H1 (cell line): ENCODE measurements at regions not wholly inside any gene's neighbourhood (a gene's known extent, or its start where the extent isn't known, plus 50 kb on each side); places are given as distances from the start of the nearest gene placed in this dataset.

ENCODE experiments used
- CTCF ChIA-PET: fragments of 300-600 bp; sonication (Branson Sonifier 250); formaldehyde crosslinking; loops from one replicate; lab custom pipeline; 2021; ENCODE audit not compliant: partially characterized antibody; lab: Charles Lee
- POLR2A ChIA-PET: fragments of 300-600 bp; sonication (Branson Sonifier 250); formaldehyde crosslinking; loops from one replicate; lab custom pipeline; 2021; ENCODE audit warnings: inconsistent platforms; ENCODE audit not compliant: partially characterized antibody; lab: Charles Lee
- DNase-seq, 2 experiments: peaks; one replicate each; pipeline versions ENCODE4 v3.0.0 to v3.0.0-alpha.2; 2010 to 2022; ENCODE audit warnings: low spot score in 2 of 2, low read depth in 1 of 2, mixed read lengths in 1 of 2
- FAIRE-seq: peaks from 2 replicates; lab custom pipeline; 2011; peaks lifted over from hg19 to GRCh38; lab: Jason Lieb, UNC
- H2AFZ ChIP-seq: 2 replicates; pipeline ENCODE4 v1.8.1; 2012; ENCODE audit warnings: low read length, inconsistent platforms
- H2AK5ac ChIP-seq: 2 replicates; pipeline ENCODE4 v1.6.1; 2013; ENCODE audit warnings: low read depth, low read length
- H2BK120ac ChIP-seq: replicated peaks from 2 replicates; pipeline ENCODE3; 2013; ENCODE audit warnings: low read depth, low read length, inconsistent platforms
- H2BK12ac ChIP-seq: 2 replicates; pipeline ENCODE4 v1.6.1; 2013; ENCODE audit warnings: low read depth, low read length
- H2BK15ac ChIP-seq: 2 replicates; pipeline ENCODE4 v1.6.1; 2013; ENCODE audit warnings: low read length
- H2BK20ac ChIP-seq: 2 replicates; pipeline ENCODE4 v1.6.1; 2013; ENCODE audit warnings: low read length
- H2BK5ac ChIP-seq: 2 replicates; pipeline ENCODE4 v1.6.1; 2013; ENCODE audit warnings: low read depth, low read length
- H3K14ac ChIP-seq: 2 replicates; pipeline ENCODE4 v1.6.1; 2013; ENCODE audit warnings: inconsistent platforms; ENCODE audit not compliant: insufficient read length
- H3K18ac ChIP-seq: 2 replicates; pipeline ENCODE4 v1.6.1; 2013; ENCODE audit warnings: low read length; ENCODE audit errors: extremely low read depth
- H3K23ac ChIP-seq: 2 replicates; pipeline ENCODE4 v1.6.1; 2013; ENCODE audit warnings: inconsistent platforms; ENCODE audit not compliant: insufficient read length
- H3K23me2 ChIP-seq: 2 replicates; pipeline ENCODE4 v1.6.1; 2013; ENCODE audit warnings: low read depth, low read length
- H3K27ac ChIP-seq: 2 replicates; pipeline ENCODE4 v1.6.1; 2011; ENCODE audit warnings: low read depth, low read length, inconsistent platforms
- H3K27me3 ChIP-seq, 4 experiments: replicated peaks in 1 of 4; 1 replicate in 1 of 4; 2 replicates in 3 of 4; pipeline versions ENCODE4 v1.6.1 to v1.8.1; 2011 to 2013; ENCODE audit warnings: low read length in 3 of 4, mild to moderate bottlenecking in 3 of 4, inconsistent platforms in 2 of 4, mixed read lengths in 2 of 4, moderate library complexity in 1 of 4; ENCODE audit not compliant: control insufficient read depth in 3 of 4, insufficient read depth in 3 of 4; ENCODE audit errors: extremely low read depth in 1 of 4
- H3K36me3 ChIP-seq, 4 experiments: 2 replicates each; pipeline versions ENCODE4 v1.6.1 to v1.8.1; 2011 to 2013; ENCODE audit warnings: mild to moderate bottlenecking in 4 of 4, low read length in 3 of 4, moderate library complexity in 2 of 4, control low read depth in 1 of 4, inconsistent platforms in 1 of 4; ENCODE audit not compliant: insufficient read depth in 4 of 4, control insufficient read depth in 2 of 4
- H3K4ac ChIP-seq: replicated peaks from 2 replicates; pipeline ENCODE3; 2013; ENCODE audit warnings: low read length, low read depth, mixed read lengths, inconsistent platforms; ENCODE audit not compliant: insufficient read length
- H3K4me1 ChIP-seq, 4 experiments: replicated peaks in 1 of 4; 1 replicate in 1 of 4; 2 replicates in 3 of 4; pipeline versions ENCODE4 v1.6.1 to v1.8.1; 2011 to 2013; ENCODE audit warnings: low read length in 3 of 4, inconsistent platforms in 2 of 4, mixed read lengths in 1 of 4; ENCODE audit not compliant: insufficient read depth in 4 of 4, control insufficient read depth in 3 of 4
- H3K4me2 ChIP-seq, 2 experiments: 2 replicates each; pipeline versions ENCODE4 v1.6.1 to v1.8.1; 2011 to 2013; ENCODE audit warnings: low read depth in 2 of 2, low read length in 2 of 2, control low read depth in 1 of 2, inconsistent platforms in 1 of 2, mild to moderate bottlenecking in 1 of 2; ENCODE audit not compliant: insufficient read depth in 1 of 2
- H3K4me3 ChIP-seq, 4 experiments: fragments of 200-600, 300-600 bp in 1 of 4; sonication (generic), shearing (Covaris generic), sonication (Bioruptor Twin) in 1 of 4; 2 replicates each; pipeline versions ENCODE4 v1.5.1 to v1.8.1; 2011 to 2016; ENCODE audit warnings: low read length in 4 of 4, low read depth in 3 of 4, control low read depth in 2 of 4, inconsistent platforms in 2 of 4, mild to moderate bottlenecking in 2 of 4, mixed read lengths in 1 of 4, moderate library complexity in 1 of 4; ENCODE audit not compliant: insufficient read depth in 2 of 4; ENCODE audit errors: extremely low read depth in 1 of 4
- H3K56ac ChIP-seq: replicated peaks from 2 replicates; pipeline ENCODE3; 2013; ENCODE audit warnings: low read depth, mild to moderate bottlenecking, mixed read lengths, low read length, inconsistent platforms; ENCODE audit not compliant: insufficient read length
- H3K79me1 ChIP-seq: 2 replicates; pipeline ENCODE4 v1.6.1; 2013; ENCODE audit warnings: low read depth, low read length, control low read depth
- H3K79me2 ChIP-seq, 2 experiments: 2 replicates each; pipeline versions ENCODE4 v1.6.1 to v1.8.1; 2012 to 2013; ENCODE audit warnings: low read length in 2 of 2, mild to moderate bottlenecking in 2 of 2, inconsistent platforms in 1 of 2; ENCODE audit not compliant: insufficient read depth in 2 of 2, control insufficient read depth in 1 of 2
- H3K9ac ChIP-seq, 4 experiments: replicated peaks in 1 of 4; 1 replicate in 1 of 4; 2 replicates in 3 of 4; pipeline versions ENCODE4 v1.6.1 to v1.8.1; 2011 to 2013; ENCODE audit warnings: low read depth in 3 of 4, low read length in 3 of 4, control low read depth in 2 of 4, mild to moderate bottlenecking in 2 of 4, moderate library complexity in 2 of 4, inconsistent platforms in 1 of 4; ENCODE audit errors: extremely low read depth in 1 of 4
- H3K9me3 ChIP-seq, 2 experiments: 2 replicates each; pipeline versions ENCODE4 v1.6.1 to v1.8.1; 2012 to 2013; ENCODE audit warnings: mild to moderate bottlenecking in 2 of 2, moderate library complexity in 2 of 2, control low read depth in 1 of 2, inconsistent platforms in 1 of 2, low read depth in 1 of 2, low read length in 1 of 2, mixed read lengths in 1 of 2; ENCODE audit not compliant: insufficient read depth in 2 of 2
- H4K20me1 ChIP-seq, 2 experiments: replicated peaks in 1 of 2; 2 replicates each; pipeline versions ENCODE3 to v1.8.1; 2011 to 2013; ENCODE audit warnings: inconsistent platforms in 2 of 2, low read length in 2 of 2, mild to moderate bottlenecking in 1 of 2; ENCODE audit not compliant: insufficient read depth in 2 of 2, control insufficient read depth in 1 of 2
- H4K5ac ChIP-seq: 2 replicates; pipeline ENCODE4 v1.6.1; 2013; ENCODE audit warnings: low read length, low read depth, mixed read lengths, inconsistent platforms; ENCODE audit not compliant: insufficient read length
- H4K8ac ChIP-seq: 2 replicates; pipeline ENCODE4 v1.8.0; 2013; ENCODE audit warnings: mild to moderate bottlenecking, moderate library complexity, low read length, inconsistent platforms; ENCODE audit not compliant: insufficient read depth; ENCODE audit errors: extremely low read depth
- H4K91ac ChIP-seq: replicated peaks from 2 replicates; pipeline ENCODE3; 2013; ENCODE audit warnings: low read length, mixed read lengths, inconsistent platforms; ENCODE audit not compliant: insufficient read length
- CBX8 ChIP-seq: fragments of 300-800, 300-1000 bp; sonication (generic); IDR thresholded peaks from 2 replicates; pipeline ENCODE4 v1.7.1; 2016; ENCODE audit warnings: low read depth, low read length, borderline replicate concordance
- EP300 ChIP-seq, 2 experiments: IDR thresholded peaks; 1 replicate in 1 of 2; 2 replicates in 1 of 2; pipeline ENCODE4 v1.6.1; 2011 to 2012; ENCODE audit warnings: low read depth in 2 of 2, low read length in 2 of 2, mild to moderate bottlenecking in 2 of 2, borderline replicate concordance in 1 of 2, inconsistent platforms in 1 of 2, moderate library complexity in 1 of 2
- FOSL1 ChIP-seq: IDR thresholded peaks from 2 replicates; pipeline ENCODE4 v1.6.1; 2011; ENCODE audit warnings: mild to moderate bottlenecking, low read depth, low read length, moderate library complexity; ENCODE audit not compliant: insufficient read depth
- MAFK ChIP-seq: IDR thresholded peaks from 2 replicates; pipeline ENCODE4 v1.6.1; 2012; ENCODE audit warnings: low read depth, mild to moderate bottlenecking, improper control_type of control experiment, low read length
- SIX5 ChIP-seq: IDR thresholded peaks from 2 replicates; pipeline ENCODE4 v1.6.1; 2011; ENCODE audit warnings: mild to moderate bottlenecking, low read depth, low read length
- SRF ChIP-seq: IDR thresholded peaks from 2 replicates; pipeline ENCODE4 v1.6.1; 2011; ENCODE audit warnings: mild to moderate bottlenecking, low read depth, low read length, moderate library complexity
- SUZ12 ChIP-seq: fragments of 200-600 bp; sonication (generic); IDR thresholded peaks from 2 replicates; pipeline ENCODE4 v1.6.1; 2012; ENCODE audit warnings: mild to moderate bottlenecking, inconsistent platforms, low read length, moderate library complexity, mixed read lengths
- TAF1 ChIP-seq: IDR thresholded peaks from 2 replicates; pipeline ENCODE4 v1.6.1; 2011; ENCODE audit warnings: mild to moderate bottlenecking, low read depth, low read length
- YY1 ChIP-seq: IDR thresholded peaks from 2 replicates; pipeline ENCODE4 v1.6.1; 2011; ENCODE audit warnings: low read depth, mild to moderate bottlenecking, low read length
- WGBS, 2 experiments: shearing (Covaris generic) in 1 of 2; methylation state at CpG; one replicate each; pipeline versions ENCODE4 v1.1.6 to v1.1.7; 2013 to 2015; ENCODE audit warnings: low lambda C conversion rate in 2 of 2, mixed read lengths in 2 of 2, inconsistent platforms in 1 of 2, low coverage in 1 of 2, missing lambda C conversion rate in 1 of 2; ENCODE audit not compliant: insufficient replicate concordance in 2 of 2, insufficient coverage in 1 of 2, insufficient read length in 1 of 2; ENCODE audit errors: extremely low coverage in 1 of 2, missing lambda C conversion rate in 1 of 2; 5-methylcytosine and 5-hydroxymethylcytosine counted together

DNA sequence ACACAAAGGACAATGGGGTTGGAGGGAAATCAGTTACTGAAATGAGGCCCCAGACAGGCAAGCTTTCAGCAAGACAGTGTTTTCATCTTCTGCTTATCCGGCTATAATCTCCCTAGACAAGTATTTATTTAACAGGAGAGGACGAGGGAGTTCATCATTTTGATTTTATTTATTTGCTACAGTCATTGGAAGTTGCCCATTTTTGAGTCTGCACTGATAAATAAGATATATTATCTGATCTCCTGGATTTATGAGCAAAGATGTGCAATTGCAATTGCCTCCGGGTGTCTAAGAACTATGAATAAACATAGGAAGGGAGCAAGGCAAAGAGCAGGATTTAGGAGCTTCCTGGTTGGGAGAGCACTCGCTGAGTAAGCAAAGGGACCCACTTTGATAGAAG, 263.2 kb upstream of the EDA2R start:
- no peak overlapping the region for H2BK12ac ChIP-seq
- WGBS, 2 experiments = 87% methylated on average over 4 of the region's 4 CpGs; no CpG with 5 or more reads in 1 of the 2 experiments
- H3K9me3 ChIP-seq = no peaks in the 10 kb centered on the region
- no peak overlapping the region for H2AK5ac ChIP-seq
- POLR2A ChIA-PET = no interaction called here
- no peak overlapping the region for H3K4me3 ChIP-seq
- no peak overlapping the region for H3K56ac ChIP-seq
- H2BK20ac ChIP-seq = no peak overlapping the region
- no peaks in the 10 kb centered on the region for H3K23me2 ChIP-seq
- FAIRE-seq (no peak), DNase-seq (no peak)
- no peak overlapping the region for H2BK15ac ChIP-seq
- no peak overlapping the region for H2BK5ac ChIP-seq
- no peaks in the 10 kb centered on the region for H3K36me3 ChIP-seq
- no peak overlapping the region for H4K5ac ChIP-seq
- H3K4ac ChIP-seq = no peak overlapping the region
- no peak overlapping the region for H2BK120ac ChIP-seq
- no peaks in the 10 kb centered on the region for H3K79me2 ChIP-seq
- H3K4me1 ChIP-seq = no peaks in the 10 kb centered on the region
- no peak overlapping the region for H3K18ac ChIP-seq
- no peak overlapping the region for H4K8ac ChIP-seq
- H3K4me2 ChIP-seq = no peak overlapping the region
- no peak overlapping the region for H2AFZ ChIP-seq
- CTCF ChIA-PET = interaction anchor here (1.6 kb wide), 1 partner anchor 14 kb away, joined by 3 read pairs; no protein-coding TSS in a partner anchor
- no peak overlapping the region for H3K9ac ChIP-seq
- H3K79me1 ChIP-seq = no peaks in the 10 kb centered on the region
- no peak overlapping the region for H3K14ac ChIP-seq
- no peak overlapping the region for H3K27ac ChIP-seq
- no peaks in the 10 kb centered on the region for H3K27me3 ChIP-seq
- H3K23ac ChIP-seq = no peak overlapping the region
- H4K20me1 ChIP-seq = no peaks in the 10 kb centered on the region
- H4K91ac ChIP-seq = no peak overlapping the region
- TF ChIP-seq YY1 = no peak
- TF ChIP-seq FOSL1 = no peak
- no peak for TF ChIP-seq MAFK
- TF ChIP-seq SIX5 = no peak
- no peak for TF ChIP-seq TAF1
- TF ChIP-seq SRF = no peak
- TF ChIP-seq EP300 (IDR thresholded peaks at IDR 0.05; ENCODE audit: borderline replicate concordance in 1 of 2, low read depth in 2 of 2, low read length in 2 of 2) = no peak
- TF ChIP-seq SUZ12 = no peak
- no peak for TF ChIP-seq CBX8
